ENCODE measurements at regions not wholly inside any gene's neighbourhood (a gene's known extent, or its start where the extent isn't known, plus 50 kb on each side); places are given as distances from the start of the nearest gene placed in this dataset.

- Histone ChIP-seq H3K4me1 (no peaks in the 10 kb centered on the region), H3K27me3 (no peaks in the 10 kb centered on the region), H3K36me3 (no peaks in the 10 kb centered on the region), H3K9me3 (peaks cover 0 to 3% of the 10 kb centered on the region in 2 donors), H3K4me3 (no peak overlapping the region), H3K27ac (no peak overlapping the region)
- TF ChIP-seq CTCF (IDR thresholded peaks at IDR 0.05), result no peak
- intact Hi-C loops (cut with DNase I), result no loop called here
- no peak for DNase-seq (ENCODE audit: low spot score in 2 of 2)
Observed at GRCh38 chr4:45530498-45530897, 593.4 kb downstream of the GABRG1 start.

- Histone ChIP-seq H3K36me3 (no peaks in the 10 kb centered on the region), H3K4me1 (no peaks in the 10 kb centered on the region), H3K4me3 (no peak overlapping the region), H3K27ac (no peak overlapping the region), H3K27me3 (no peaks in the 10 kb centered on the region), H3K9me3 (peaks cover 0 to 3% of the 10 kb centered on the region in 2 donors)
- no peak for DNase-seq (ENCODE audit: low spot score in 2 of 2)
- no peak for TF ChIP-seq CTCF (IDR thresholded peaks at IDR 0.05)
- intact Hi-C loops (cut with DNase I), result no loop called here
Observed at GRCh38 chr4:45527160-45527559, 596.7 kb downstream of the GABRG1 start.

- TF ChIP-seq CTCF (IDR thresholded peaks at IDR 0.05), result no peak
- intact Hi-C loops (cut with DNase I), result no loop called here
- no peak for DNase-seq (ENCODE audit: low spot score in 2 of 2)
- no peaks in the 10 kb centered on the region for H3K4me1 ChIP-seq
- H3K27ac ChIP-seq, result no peak overlapping the region
- no peaks in the 10 kb centered on the region for H3K9me3 ChIP-seq
- no peaks in the 10 kb centered on the region for H3K27me3 ChIP-seq
- no peaks in the 10 kb centered on the region for H3K36me3 ChIP-seq
- H3K4me3 ChIP-seq, result no peak overlapping the region
Observed at GRCh38 chr4:45518832-45519231, 605.0 kb downstream of the GABRG1 start.

- intact Hi-C loops (cut with DNase I), result no loop called here
- no peaks in the 10 kb centered on the region for H3K4me1 ChIP-seq
- H3K27me3 ChIP-seq, result no peaks in the 10 kb centered on the region
- H3K27ac ChIP-seq, result no peak overlapping the region
- DNase-seq (ENCODE audit: low spot score in 2 of 2), result no peak
- TF ChIP-seq CTCF (IDR thresholded peaks at IDR 0.05), result no peak
- H3K9me3 ChIP-seq, result no peaks in the 10 kb centered on the region
- no peak overlapping the region for H3K4me3 ChIP-seq
- no peaks in the 10 kb centered on the region for H3K36me3 ChIP-seq
Observed at GRCh38 chr4:45502471-45502870, 621.4 kb downstream of the GABRG1 start.

- H3K4me3 ChIP-seq, result no peak overlapping the region
- intact Hi-C loops (cut with DNase I), result no loop called here
- no peak for DNase-seq (ENCODE audit: low spot score in 2 of 2)
- H3K27me3 ChIP-seq, result no peaks in the 10 kb centered on the region
- H3K4me1 ChIP-seq, result no peaks in the 10 kb centered on the region
- H3K27ac ChIP-seq, result no peak overlapping the region
- no peak for TF ChIP-seq CTCF (IDR thresholded peaks at IDR 0.05)
- no peaks in the 10 kb centered on the region for H3K36me3 ChIP-seq
- no peaks in the 10 kb centered on the region for H3K9me3 ChIP-seq
Observed at GRCh38 chr4:45484740-45485139, 639.1 kb downstream of the GABRG1 start.

- TF ChIP-seq CTCF (IDR thresholded peaks at IDR 0.05), result no peak
- no peak for DNase-seq (ENCODE audit: low spot score in 2 of 2)
- Histone ChIP-seq H3K4me1 (no peaks in the 10 kb centered on the region), H3K9me3 (no peaks in the 10 kb centered on the region), H3K4me3 (no peak overlapping the region), H3K36me3 (no peaks in the 10 kb centered on the region), H3K27me3 (no peaks in the 10 kb centered on the region), H3K27ac (no peak overlapping the region)
- intact Hi-C loops (cut with DNase I), result no loop called here
Observed at GRCh38 chr4:45482346-45482745, 641.5 kb downstream of the GABRG1 start.

Data from ascending aorta (tissue), 2 donors.